Caco-2 (cell line): ENCODE measurements at regions not wholly inside any gene's neighbourhood (a gene's known extent, or its start where the extent isn't known, plus 50 kb on each side); places are given as distances from the start of the nearest gene placed in this dataset.

Experiments
- BruUV-seq: library from RNA; stranded (reverse); fragments of 400-500 nt; replicated peaks from 2 replicates; lab custom pipeline; 2021; lab: Mats Ljungman, UMichigan
- CTCF ChIA-PET: fragments of 300-600 bp; sonication (Branson Sonifier 250); formaldehyde crosslinking; loops from one replicate; lab custom pipeline; 2022; ENCODE audit warnings: antibody characterized with exemption; lab: Charles Lee
- POLR2A ChIA-PET: fragments of 300-600 bp; sonication (Branson Sonifier 250); formaldehyde crosslinking; loops from one replicate; lab custom pipeline; 2022; ENCODE audit warnings: antibody characterized with exemption; lab: Charles Lee
- DNase-seq, 2 experiments: peaks; one replicate each; pipeline versions ENCODE4 v3.0.0 to v3.0.0-alpha.2; 2020 to 2022
- H3K27me3 ChIP-seq: replicated peaks from 2 replicates; pipeline ENCODE4 v1.6.0; 2011; ENCODE audit warnings: low read length; ENCODE audit not compliant: control insufficient read depth, insufficient read depth
- H3K36me3 ChIP-seq: 2 replicates; pipeline ENCODE4 v1.5.1; 2011; ENCODE audit warnings: low read length; ENCODE audit not compliant: control insufficient read depth, insufficient read depth
- H3K4me1 ChIP-seq: fragments of 250-450 bp; sonication (Bioruptor Pico); 2 replicates; pipeline ENCODE4 v1.5.1; 2020; ENCODE audit warnings: mild to moderate bottlenecking
- H3K4me3 ChIP-seq: 2 replicates; pipeline ENCODE4 v1.5.1; 2011; ENCODE audit warnings: low read depth, mild to moderate bottlenecking, control low read depth, low read length
- H3K9me3 ChIP-seq: fragments of 250-450 bp; sonication (Bioruptor Pico); 2 replicates; pipeline ENCODE4 v1.5.1; 2020; ENCODE audit warnings: mild to moderate bottlenecking, moderate library complexity
- H3K27ac Mint-ChIP-seq: one replicate; pipeline ENCODE4 v1.8.0; 2022; ENCODE audit warnings: mixed read lengths; ENCODE audit not compliant: unreplicated experiment
- H3K27me3 Mint-ChIP-seq: one replicate; pipeline ENCODE4 v1.8.0; 2022; ENCODE audit warnings: mixed read lengths; ENCODE audit not compliant: insufficient read depth, unreplicated experiment
- H3K36me3 Mint-ChIP-seq: one replicate; pipeline ENCODE4 v1.8.0; 2022; ENCODE audit warnings: mild to moderate bottlenecking, mixed read lengths; ENCODE audit not compliant: insufficient read depth, unreplicated experiment
- H3K4me1 Mint-ChIP-seq: one replicate; pipeline ENCODE4 v1.8.0; 2022; ENCODE audit warnings: low read depth, mixed read lengths; ENCODE audit not compliant: unreplicated experiment
- H3K4me3 Mint-ChIP-seq: one replicate; pipeline ENCODE4 v1.8.0; 2022; ENCODE audit warnings: mild to moderate bottlenecking, moderate library complexity, mixed read lengths; ENCODE audit not compliant: unreplicated experiment
- H3K9me3 Mint-ChIP-seq: one replicate; pipeline ENCODE4 v1.8.0; 2022; ENCODE audit warnings: mixed read lengths; ENCODE audit not compliant: unreplicated experiment
- intact Hi-C: fragments of 100-400 bp; cut with micrococcal nuclease; formaldehyde crosslinking; loops from one replicate; pipeline ENCODE4 v1.10.0; 2022; ENCODE audit not compliant: unreplicated experiment
- TF ChIP-seq, protein P1 (sequence below), 2 experiments: fragments of 200-600 bp in 1 of 2; IDR thresholded peaks; 1 replicate in 1 of 2; 2 replicates in 1 of 2; pipeline versions ENCODE4 v1.5.1 to v1.8.0; 2011 to 2022; ENCODE audit warnings: antibody characterized with exemption in 1 of 2, control low read depth in 1 of 2, inconsistent platforms in 1 of 2, low read depth in 1 of 2, low read length in 1 of 2, mild to moderate bottlenecking in 1 of 2, moderate library complexity in 1 of 2; ENCODE audit not compliant: insufficient read depth in 1 of 2, severe bottlenecking in 1 of 2, unreplicated experiment in 1 of 2

DNA sequence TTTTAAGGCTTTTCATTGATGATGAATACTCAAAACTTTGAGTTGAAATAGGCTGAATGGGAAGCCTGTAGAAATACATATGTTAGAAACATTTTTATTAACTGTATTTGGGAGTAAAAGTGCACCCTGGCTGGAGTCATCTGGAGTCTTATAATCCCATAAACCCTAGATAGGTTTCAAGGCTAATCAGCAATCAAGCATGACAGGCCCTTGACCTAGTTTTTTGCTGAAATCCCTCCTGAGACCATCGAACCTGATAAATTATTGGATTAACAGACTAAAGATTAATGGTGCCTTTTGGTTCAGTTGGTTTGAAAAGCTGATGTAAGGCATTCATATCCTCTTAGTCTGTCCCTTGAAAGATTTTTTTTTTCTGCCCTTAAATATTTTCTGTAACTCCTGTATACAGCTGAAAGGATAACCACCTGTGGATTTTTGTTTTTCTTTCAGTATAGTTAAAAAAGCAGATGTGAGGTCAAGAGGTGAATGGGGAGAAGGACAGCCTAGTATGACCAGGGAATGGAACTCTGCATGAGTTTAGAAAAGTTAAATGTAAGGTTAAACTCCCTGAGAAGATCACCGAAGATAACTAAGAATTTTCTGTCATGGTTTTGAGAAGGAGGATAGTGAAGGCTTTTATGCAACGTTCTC lies 69.4 kb upstream of the STXBP5L start:
- no peaks in the 10 kb centered on the region for H3K9me3 ChIP-seq
- CTCF ChIA-PET = no interaction called here
- TF ChIP-seq, protein P1, sequence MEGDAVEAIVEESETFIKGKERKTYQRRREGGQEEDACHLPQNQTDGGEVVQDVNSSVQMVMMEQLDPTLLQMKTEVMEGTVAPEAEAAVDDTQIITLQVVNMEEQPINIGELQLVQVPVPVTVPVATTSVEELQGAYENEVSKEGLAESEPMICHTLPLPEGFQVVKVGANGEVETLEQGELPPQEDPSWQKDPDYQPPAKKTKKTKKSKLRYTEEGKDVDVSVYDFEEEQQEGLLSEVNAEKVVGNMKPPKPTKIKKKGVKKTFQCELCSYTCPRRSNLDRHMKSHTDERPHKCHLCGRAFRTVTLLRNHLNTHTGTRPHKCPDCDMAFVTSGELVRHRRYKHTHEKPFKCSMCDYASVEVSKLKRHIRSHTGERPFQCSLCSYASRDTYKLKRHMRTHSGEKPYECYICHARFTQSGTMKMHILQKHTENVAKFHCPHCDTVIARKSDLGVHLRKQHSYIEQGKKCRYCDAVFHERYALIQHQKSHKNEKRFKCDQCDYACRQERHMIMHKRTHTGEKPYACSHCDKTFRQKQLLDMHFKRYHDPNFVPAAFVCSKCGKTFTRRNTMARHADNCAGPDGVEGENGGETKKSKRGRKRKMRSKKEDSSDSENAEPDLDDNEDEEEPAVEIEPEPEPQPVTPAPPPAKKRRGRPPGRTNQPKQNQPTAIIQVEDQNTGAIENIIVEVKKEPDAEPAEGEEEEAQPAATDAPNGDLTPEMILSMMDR (IDR thresholded peaks at IDR 0.05; ENCODE audit: insufficient read depth in 1 of 2, low read depth in 1 of 2, low read length in 1 of 2, severe bottlenecking in 1 of 2, unreplicated experiment in 1 of 2) = no peak
- Mint-ChIP-seq H3K36me3 (no peaks in the 10 kb centered on the region), H3K27ac (no peak overlapping the region), H3K27me3 (peaks cover 3% of the 10 kb centered on the region), H3K9me3 (no peaks in the 10 kb centered on the region), H3K4me3 (no peak overlapping the region), H3K4me1 (no peaks in the 10 kb centered on the region)
- intact Hi-C loops = no loop called here
- no peak overlapping the region for H3K4me3 ChIP-seq
- BruUV-seq = no TSS peak
- H3K27me3 ChIP-seq = no peaks in the 10 kb centered on the region
- no peaks in the 10 kb centered on the region for H3K4me1 ChIP-seq
- POLR2A ChIA-PET = no interaction called here
- H3K36me3 ChIP-seq = no peaks in the 10 kb centered on the region
- no peak for DNase-seq

DNA sequence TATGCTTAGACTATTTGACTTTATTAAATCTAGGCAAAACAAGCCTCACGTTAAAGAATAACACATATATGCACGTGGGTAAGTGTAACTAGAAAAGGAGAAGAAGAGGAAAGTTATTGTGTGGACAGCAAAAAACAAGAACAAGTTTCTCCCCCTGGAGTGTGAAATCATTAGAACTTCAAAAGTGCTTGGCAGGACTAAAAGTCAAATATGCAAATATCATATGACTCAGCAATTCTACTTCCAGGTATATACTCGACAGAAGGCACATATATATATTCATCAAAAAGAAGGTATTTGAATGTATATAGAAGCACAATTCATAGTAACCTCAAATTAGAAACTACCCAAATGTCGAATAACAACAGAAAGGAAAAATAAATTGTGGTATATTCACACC lies 68.9 kb upstream of the STXBP5L start:
- Mint-ChIP-seq H3K4me1 (no peaks in the 10 kb centered on the region), H3K27ac (no peak overlapping the region), H3K36me3 (no peaks in the 10 kb centered on the region), H3K4me3 (no peak overlapping the region), H3K9me3 (no peaks in the 10 kb centered on the region), H3K27me3 (peaks cover 3% of the 10 kb centered on the region)
- no peaks in the 10 kb centered on the region for H3K36me3 ChIP-seq
- ChIA-PET CTCF (no interaction called here), POLR2A (no interaction called here)
- no peaks in the 10 kb centered on the region for H3K4me1 ChIP-seq
- BruUV-seq = no TSS peak
- no peaks in the 10 kb centered on the region for H3K27me3 ChIP-seq
- no peaks in the 10 kb centered on the region for H3K9me3 ChIP-seq
- no peak for DNase-seq
- TF ChIP-seq, protein P1 (IDR thresholded peaks at IDR 0.05; ENCODE audit: insufficient read depth in 1 of 2, low read depth in 1 of 2, low read length in 1 of 2, severe bottlenecking in 1 of 2, unreplicated experiment in 1 of 2) = no peak
- H3K4me3 ChIP-seq = no peak overlapping the region
- intact Hi-C loops = no loop called here

DNA sequence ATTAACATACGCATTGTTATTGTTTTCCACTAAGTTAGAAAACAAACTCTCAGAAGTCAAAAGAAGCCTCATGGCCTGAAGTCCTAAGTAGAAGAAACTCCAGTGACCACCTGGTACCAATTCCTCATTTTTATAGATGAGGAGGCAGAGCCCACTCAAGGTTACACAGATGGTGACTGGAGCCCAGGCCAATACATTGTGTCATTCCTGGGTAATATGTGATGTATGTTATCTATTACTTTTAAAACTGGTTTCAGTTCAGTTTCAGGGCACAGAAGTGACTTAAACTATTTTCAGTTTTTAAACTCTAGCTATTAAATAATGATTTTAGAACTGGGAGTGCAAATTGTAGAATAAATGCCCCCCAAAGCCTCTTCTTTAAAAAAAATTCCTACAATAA lies 66.7 kb upstream of the STXBP5L start:
- intact Hi-C loops = no loop called here
- Mint-ChIP-seq H3K36me3 (no peaks in the 10 kb centered on the region), H3K4me1 (no peaks in the 10 kb centered on the region), H3K27me3 (peaks cover 6% of the 10 kb centered on the region), H3K27ac (no peak overlapping the region), H3K9me3 (no peaks in the 10 kb centered on the region), H3K4me3 (no peak overlapping the region)
- Histone ChIP-seq H3K4me3 (no peak overlapping the region), H3K27me3 (no peaks in the 10 kb centered on the region), H3K36me3 (no peaks in the 10 kb centered on the region), H3K4me1 (no peaks in the 10 kb centered on the region), H3K9me3 (no peaks in the 10 kb centered on the region)
- ChIA-PET CTCF (no interaction called here), POLR2A (no interaction called here)
- no TSS peak for BruUV-seq
- no peak for DNase-seq
- TF ChIP-seq, protein P1 (IDR thresholded peaks at IDR 0.05; ENCODE audit: insufficient read depth in 1 of 2, low read depth in 1 of 2, low read length in 1 of 2, severe bottlenecking in 1 of 2, unreplicated experiment in 1 of 2) = no peak
